GM12878 (cell line): ENCODE measurements at regions not wholly inside any gene's neighbourhood (a gene's known extent, or its start where the extent isn't known, plus 50 kb on each side); places are given as distances from the start of the nearest gene placed in this dataset.

Experiments used
- ATAC-seq: fragments of 200-7000 bp; cut with Tn5 transposase; 3 replicates; pipeline ENCODE4 v1.9.1; 2020; ENCODE audit warnings: mild to moderate bottlenecking, moderate library complexity
- BruUV-seq: library from RNA; stranded (reverse); fragments of 400-500 nt; replicated peaks from 2 replicates; lab custom pipeline; 2021; lab: Mats Ljungman, UMichigan
- CTCF ChIA-PET: fragments of 300-600 bp; sonication (Branson Sonifier 250); formaldehyde crosslinking; extraction: SDS; loops from one replicate; lab custom pipeline; 2021; ENCODE audit warnings: inconsistent platforms; lab: Yijun Ruan, JAX
- POLR2A ChIA-PET: fragments of 350-600 bp; formaldehyde crosslinking; extraction: SDS; loops from one replicate; lab custom pipeline; 2021; ENCODE audit warnings: inconsistent platforms; lab: Charles Lee
- RAD21 ChIA-PET: fragments of 300-600 bp; sonication (Branson Sonifier 250); formaldehyde crosslinking; loops from one replicate; lab custom pipeline; 2023; ENCODE audit warnings: antibody characterized with exemption; ENCODE audit not compliant: unreplicated experiment; lab: Charles Lee
- SMC1A ChIA-PET: fragments of 300-600 bp; sonication (Branson Sonifier 250); formaldehyde crosslinking; loops from one replicate; lab custom pipeline; 2023; ENCODE audit not compliant: unreplicated experiment, uncharacterized antibody; lab: Charles Lee
- DNase-seq: peaks from one replicate; pipeline ENCODE4 v3.0.0-alpha.2; 2011; ENCODE audit warnings: low read depth, low spot score
- FAIRE-seq: peaks from 3 replicates; lab custom pipeline; 2011; peaks lifted over from hg19 to GRCh38; lab: Jason Lieb, UNC
- H2AFZ ChIP-seq: 2 replicates; pipeline ENCODE4 v1.6.0; 2011; ENCODE audit warnings: low read depth, low read length, control low read depth; ENCODE audit not compliant: control insufficient read depth
- H3K27ac ChIP-seq: 2 replicates; pipeline ENCODE4 v1.5.1; 2011; ENCODE audit warnings: control low read depth; ENCODE audit not compliant: control insufficient read depth, insufficient read depth
- H3K27me3 ChIP-seq, 2 experiments: replicated peaks in 1 of 2; 2 replicates each; pipeline versions ENCODE4 v1.6.0 to v1.6.1; 2011; ENCODE audit warnings: low read length in 1 of 2; ENCODE audit not compliant: control insufficient read depth in 2 of 2, insufficient read depth in 2 of 2
- H3K36me3 ChIP-seq, 2 experiments: 2 replicates each; pipeline ENCODE4 v1.5.1; 2011; ENCODE audit warnings: low read length in 1 of 2; ENCODE audit not compliant: control insufficient read depth in 2 of 2, insufficient read depth in 2 of 2
- H3K4me1 ChIP-seq: 2 replicates; pipeline ENCODE4 v1.6.1; 2011; ENCODE audit warnings: mild to moderate bottlenecking, low read length, moderate library complexity, mixed read lengths; ENCODE audit not compliant: control insufficient read depth, insufficient read depth
- H3K4me2 ChIP-seq: 2 replicates; pipeline ENCODE4 v1.6.0; 2011; ENCODE audit warnings: control low read depth; ENCODE audit not compliant: control insufficient read depth, insufficient read depth
- H3K4me3 ChIP-seq: fragments of 200-600 bp; sonication (generic); 2 replicates; pipeline ENCODE4 v1.5.1; 2016
- H3K79me2 ChIP-seq: 2 replicates; pipeline ENCODE4 v1.6.0; 2011; ENCODE audit warnings: low read length; ENCODE audit not compliant: control insufficient read depth, insufficient read depth
- H3K9ac ChIP-seq: 2 replicates; pipeline ENCODE4 v1.8.0; 2011; ENCODE audit warnings: low read length, control low read depth, mixed read lengths; ENCODE audit not compliant: control insufficient read depth, insufficient read depth
- H3K9me3 ChIP-seq: replicated peaks from 3 replicates; pipeline ENCODE4 v1.5.1; 2011; ENCODE audit warnings: mild to moderate bottlenecking, low read length; ENCODE audit not compliant: control insufficient read depth, insufficient read depth
- H4K20me1 ChIP-seq: 2 replicates; pipeline ENCODE4 v1.6.0; 2011; ENCODE audit not compliant: control insufficient read depth, insufficient read depth
- BACH1 ChIP-seq: fragments of 450-650 bp; IDR thresholded peaks from 2 replicates; pipeline ENCODE4 v1.6.1; 2017; ENCODE audit warnings: mild to moderate bottlenecking, borderline replicate concordance
- EP300 ChIP-seq, 2 experiments: fragments of 150-350 bp in 1 of 2; IDR thresholded peaks; 2 replicates each; pipeline ENCODE4 v1.6.1; 2011 to 2012; ENCODE audit warnings: low read depth in 2 of 2, low read length in 2 of 2, borderline replicate concordance in 1 of 2, improper control_type of control experiment in 1 of 2, inconsistent platforms in 1 of 2; ENCODE audit not compliant: control insufficient read depth in 1 of 2
- HDAC2 ChIP-seq: fragments of 200-600 bp; sonication (generic); IDR thresholded peaks from 2 replicates; pipeline ENCODE4 v1.6.1; 2017
- TBL1XR1 ChIP-seq: IDR thresholded peaks from 2 replicates; pipeline ENCODE4 v1.6.1; 2012; ENCODE audit warnings: low read depth, low read length, improper control_type of control experiment
- ZNF207 ChIP-seq: fragments of 450-650 bp; IDR thresholded peaks from 2 replicates; pipeline ENCODE4 v1.6.1; 2014; ENCODE audit warnings: antibody characterized with exemption, mild to moderate bottlenecking, borderline replicate concordance
- WGBS: methylation state at CpG from one replicate; pipeline ENCODE4 v1.1.6; 2016; ENCODE audit warnings: low lambda C conversion rate; ENCODE audit not compliant: insufficient replicate concordance, insufficient coverage; ENCODE audit errors: missing lambda C conversion rate; 5-methylcytosine and 5-hydroxymethylcytosine counted together
- in situ Hi-C: fragments of 300-500 bp; cut with MboI; formaldehyde crosslinking; loops from 9 replicates; pipeline ENCODE4 v1.14.3; 2018; ENCODE audit warnings: mixed read lengths
- intact Hi-C: fragments of 100-400 bp; cut with micrococcal nuclease; formaldehyde crosslinking; loops from one replicate; pipeline ENCODE4 v1.14.2; 2022; ENCODE audit not compliant: unreplicated experiment
- TF ChIP-seq, protein P1 (sequence below): fragments of 150-350 bp; IDR thresholded peaks from 2 replicates; pipeline ENCODE4 v1.6.1; 2014; ENCODE audit warnings: mild to moderate bottlenecking, low read depth, low read length
- TF ChIP-seq, protein P2 (sequence below): fragments of 450-650 bp; IDR thresholded peaks from 2 replicates; pipeline ENCODE4 v1.6.1; 2016; ENCODE audit warnings: mild to moderate bottlenecking

DNA sequence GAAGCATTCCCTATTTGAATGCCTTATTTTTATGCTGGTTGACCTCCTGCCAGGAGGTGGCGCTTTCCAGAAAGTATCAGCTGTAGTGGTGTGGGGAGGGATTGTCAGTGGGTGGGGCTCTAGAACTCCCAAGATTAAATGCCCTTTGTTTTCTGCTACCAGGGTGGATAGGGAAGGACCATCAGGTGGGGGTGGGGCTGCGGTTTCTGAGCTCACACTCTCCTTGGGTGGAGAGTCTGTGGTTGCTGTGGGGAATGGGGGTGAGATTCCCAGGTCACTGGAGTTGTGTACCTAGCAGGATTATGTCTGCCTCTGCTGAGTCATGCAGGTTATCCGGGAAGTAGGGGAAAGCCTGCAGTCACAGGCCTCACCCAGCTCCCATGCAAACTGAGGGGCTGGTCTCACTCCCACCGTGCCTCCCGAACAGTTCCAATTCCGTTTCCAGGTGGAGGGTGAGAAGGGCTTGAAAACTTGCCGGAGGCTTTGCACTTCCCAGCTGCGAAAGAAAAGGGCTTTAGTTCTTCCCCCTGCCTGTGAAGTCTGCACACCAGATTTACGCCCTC lies 68.3 kb downstream of the ALG10B start:
- ATAC-seq = no peak
- FAIRE-seq = no peak

More for the DNA sequence above, 68.3 kb downstream of the ALG10B start:
- in situ Hi-C loops = no loop called here
- Histone ChIP-seq H3K27ac (no peak overlapping the region), H2AFZ (no peak overlapping the region), H3K9me3 (no peaks in the 10 kb centered on the region), H4K20me1 (no peaks in the 10 kb centered on the region), H3K27me3 (no peaks in the 10 kb centered on the region), H3K36me3 (no peaks in the 10 kb centered on the region), H3K79me2 (no peaks in the 10 kb centered on the region), H3K9ac (no peak overlapping the region), H3K4me3 (no peak overlapping the region), H3K4me2 (no peak overlapping the region), H3K4me1 (no peaks in the 10 kb centered on the region)
- intact Hi-C loops = no loop called here
- ChIA-PET CTCF (interaction anchor here (0.8 to 1.4 kb wide), 5 partner anchors 30 to 531 kb away, joined by 3 to 5 read pairs (median 3); no protein-coding TSS in a partner anchor), RAD21 (interaction anchor here (1.4 kb wide), 1 partner anchor 9 kb away, joined by 3 read pairs; no protein-coding TSS in a partner anchor), SMC1A (interaction anchor here (0.6 to 1.8 kb wide), 6 partner anchors 11 to 160 kb away, joined by 3 to 5 read pairs (median 4); no protein-coding TSS in a partner anchor), POLR2A (no interaction called here)
- TF ChIP-seq, protein P1, sequence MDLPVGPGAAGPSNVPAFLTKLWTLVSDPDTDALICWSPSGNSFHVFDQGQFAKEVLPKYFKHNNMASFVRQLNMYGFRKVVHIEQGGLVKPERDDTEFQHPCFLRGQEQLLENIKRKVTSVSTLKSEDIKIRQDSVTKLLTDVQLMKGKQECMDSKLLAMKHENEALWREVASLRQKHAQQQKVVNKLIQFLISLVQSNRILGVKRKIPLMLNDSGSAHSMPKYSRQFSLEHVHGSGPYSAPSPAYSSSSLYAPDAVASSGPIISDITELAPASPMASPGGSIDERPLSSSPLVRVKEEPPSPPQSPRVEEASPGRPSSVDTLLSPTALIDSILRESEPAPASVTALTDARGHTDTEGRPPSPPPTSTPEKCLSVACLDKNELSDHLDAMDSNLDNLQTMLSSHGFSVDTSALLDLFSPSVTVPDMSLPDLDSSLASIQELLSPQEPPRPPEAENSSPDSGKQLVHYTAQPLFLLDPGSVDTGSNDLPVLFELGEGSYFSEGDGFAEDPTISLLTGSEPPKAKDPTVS = no peak
- TF ChIP-seq EP300 (IDR thresholded peaks at IDR 0.05; ENCODE audit: borderline replicate concordance in 1 of 2, control insufficient read depth in 1 of 2, low read depth in 2 of 2, low read length in 2 of 2) = no peak
- TF ChIP-seq HDAC2 = no peak
- no peak for TF ChIP-seq BACH1
- no peak for TF ChIP-seq ZNF207
- no peak for TF ChIP-seq TBL1XR1
- TF ChIP-seq, protein P2, sequence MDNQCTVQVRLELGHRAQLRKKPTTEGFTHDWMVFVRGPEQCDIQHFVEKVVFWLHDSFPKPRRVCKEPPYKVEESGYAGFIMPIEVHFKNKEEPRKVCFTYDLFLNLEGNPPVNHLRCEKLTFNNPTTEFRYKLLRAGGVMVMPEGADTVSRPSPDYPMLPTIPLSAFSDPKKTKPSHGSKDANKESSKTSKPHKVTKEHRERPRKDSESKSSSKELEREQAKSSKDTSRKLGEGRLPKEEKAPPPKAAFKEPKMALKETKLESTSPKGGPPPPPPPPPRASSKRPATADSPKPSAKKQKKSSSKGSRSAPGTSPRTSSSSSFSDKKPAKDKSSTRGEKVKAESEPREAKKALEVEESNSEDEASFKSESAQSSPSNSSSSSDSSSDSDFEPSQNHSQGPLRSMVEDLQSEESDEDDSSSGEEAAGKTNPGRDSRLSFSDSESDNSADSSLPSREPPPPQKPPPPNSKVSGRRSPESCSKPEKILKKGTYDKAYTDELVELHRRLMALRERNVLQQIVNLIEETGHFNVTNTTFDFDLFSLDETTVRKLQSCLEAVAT = no peak
- no peak for DNase-seq
- no TSS peak for BruUV-seq
- 54% methylated on average over 9 of the region's 9 CpGs for WGBS
